ENCODE measurements at regions not wholly inside any gene's neighbourhood (a gene's known extent, or its start where the extent isn't known, plus 50 kb on each side); places are given as distances from the start of the nearest gene placed in this dataset.

DNA sequence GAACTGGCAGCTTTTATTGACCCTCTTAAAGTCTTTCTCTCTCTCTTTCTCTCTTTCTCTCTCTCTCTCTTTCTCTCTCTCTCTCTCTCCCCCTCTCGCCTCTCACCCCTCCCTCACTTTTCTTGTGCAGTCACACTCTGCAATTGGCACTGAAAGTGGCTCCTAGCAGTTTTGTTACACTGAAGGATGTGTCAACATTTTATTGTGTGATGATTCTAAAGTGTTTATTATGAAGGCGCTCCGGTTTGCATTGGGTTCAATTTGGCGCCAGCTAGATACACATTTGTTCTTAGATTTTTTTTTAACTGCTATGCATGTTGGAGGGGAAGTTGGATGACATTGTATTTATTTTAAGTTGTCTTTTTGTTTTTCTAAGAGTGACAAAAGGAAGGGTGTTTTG, 64.0 kb upstream of the CHRM3 start:
- DNase-seq (ENCODE audit: low read depth in 2 of 2) = no peak

DNA sequence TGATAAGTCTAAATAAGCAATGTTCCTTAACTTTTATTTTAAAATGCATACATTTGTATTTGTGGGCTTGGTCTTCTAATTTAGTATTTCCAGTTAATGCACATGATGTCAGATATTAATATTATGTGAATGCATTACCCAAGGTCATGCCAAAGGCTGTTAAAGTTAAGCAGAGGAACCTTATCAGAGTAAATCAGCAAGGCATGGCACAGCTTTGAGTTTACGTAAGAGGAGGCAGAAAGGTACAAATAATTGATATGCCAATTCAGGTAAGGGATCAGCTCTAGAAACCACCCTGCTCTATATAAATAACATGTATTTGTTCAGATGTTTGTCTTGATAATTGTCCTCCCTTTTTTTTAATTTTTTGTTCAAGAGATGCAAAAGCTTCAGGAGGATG, 64.5 kb upstream of the CHRM3 start:
- DNase-seq (ENCODE audit: low read depth in 2 of 2) = no peak

- DNase-seq (ENCODE audit: low read depth in 2 of 2) = no peak
These were observed 68.4 kb upstream of the CHRM3 start for GRCh38 chr1:239317948-239318347.

DNA sequence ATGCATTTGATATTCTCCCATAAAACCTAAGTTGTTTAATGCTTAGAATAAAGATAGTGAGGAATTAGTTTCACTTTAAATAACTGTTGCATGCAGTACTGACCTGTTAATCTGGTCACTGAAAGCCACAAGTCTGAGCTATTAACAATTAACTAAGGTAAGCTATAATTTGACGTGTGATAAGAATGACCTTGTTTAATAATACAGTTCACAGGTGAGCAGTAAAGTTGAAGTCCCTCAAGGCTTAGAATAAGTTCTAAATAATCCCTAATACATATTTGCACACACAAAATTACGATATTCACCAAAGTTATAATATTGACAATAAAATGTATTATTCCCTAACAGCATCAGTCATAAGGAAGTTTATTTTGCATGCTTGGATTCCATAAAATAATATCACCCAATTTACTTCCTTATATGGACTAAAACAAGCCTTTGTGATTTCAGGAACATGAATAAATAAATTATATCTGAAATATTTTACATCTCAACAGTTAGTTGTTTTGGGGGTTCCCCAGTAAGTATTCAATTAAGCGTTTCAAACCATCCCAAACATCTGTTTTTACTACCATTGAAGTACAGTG, 70.6 kb upstream of the CHRM3 start:
- DNase-seq (ENCODE audit: low read depth in 2 of 2) = no peak

DNA sequence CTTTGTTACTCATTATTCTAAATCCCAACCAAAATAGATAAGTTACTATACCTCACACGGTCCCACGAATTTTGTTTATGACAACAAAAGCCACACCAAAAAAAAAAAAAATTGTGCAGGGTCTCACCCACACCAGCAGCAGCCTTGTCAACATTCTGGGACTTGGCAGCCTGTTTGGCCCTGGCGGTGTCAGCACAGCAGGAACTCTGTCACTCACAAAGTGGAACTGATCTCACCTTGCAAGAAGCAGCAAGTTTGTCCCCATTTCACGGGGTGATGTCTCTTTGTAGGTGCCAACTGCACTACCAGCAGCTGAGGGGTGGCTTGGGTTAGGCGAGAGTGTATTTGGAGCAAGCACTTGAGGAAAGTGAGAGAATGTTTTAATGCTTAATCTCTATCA, 75.0 kb upstream of the CHRM3 start:
- no peak for DNase-seq (ENCODE audit: low read depth in 2 of 2)

GRCh38 chr1:239308701-239309333, 77.6 kb upstream of the CHRM3 start:
- DNase-seq (ENCODE audit: low read depth in 2 of 2) = no peak

- DNase-seq (ENCODE audit: low read depth in 2 of 2) = no peak
These were observed 78.5 kb upstream of the CHRM3 start for GRCh38 chr1:239307886-239308285.

GRCh38 chr1:239306426-239306825, 79.9 kb upstream of the CHRM3 start:
- no peak for DNase-seq (ENCODE audit: low read depth in 2 of 2)

DNA sequence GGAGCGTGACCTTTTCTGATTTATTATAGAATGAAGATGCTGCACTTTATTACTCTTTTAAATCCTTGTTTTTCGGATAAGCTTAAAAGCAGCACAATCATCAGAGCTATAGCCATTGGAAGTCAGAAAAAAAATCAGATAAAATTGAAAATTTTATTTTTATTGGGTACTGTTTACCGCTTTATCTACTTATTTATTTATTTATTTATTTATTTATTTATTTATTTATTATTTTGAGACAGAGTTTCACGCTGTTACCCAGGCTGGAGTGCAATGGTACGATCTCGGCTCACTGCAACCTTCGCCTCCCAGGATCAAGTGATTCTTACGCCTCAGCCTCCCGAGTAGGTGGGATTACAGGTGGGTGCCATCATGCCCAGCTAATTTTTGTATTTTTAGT, 83.1 kb upstream of the CHRM3 start:
- DNase-seq (ENCODE audit: low read depth in 2 of 2) = no peak

- DNase-seq (ENCODE audit: low read depth in 2 of 2) = no peak
These were observed 83.7 kb upstream of the CHRM3 start for GRCh38 chr1:239302696-239303095.

GRCh38 chr1:239301251-239301650, 85.1 kb upstream of the CHRM3 start:
- no peak for DNase-seq (ENCODE audit: low read depth in 2 of 2)

GRCh38 chr1:239297910-239298309, 88.5 kb upstream of the CHRM3 start:
- DNase-seq (ENCODE audit: low read depth in 2 of 2) = no peak

- DNase-seq (ENCODE audit: low read depth in 2 of 2) = no peak
These were observed 92.8 kb upstream of the CHRM3 start for GRCh38 chr1:239293350-239294110.

GRCh38 chr1:239288820-239289554, 97.4 kb upstream of the CHRM3 start:
- no peak for DNase-seq (ENCODE audit: low read depth in 2 of 2)

DNA sequence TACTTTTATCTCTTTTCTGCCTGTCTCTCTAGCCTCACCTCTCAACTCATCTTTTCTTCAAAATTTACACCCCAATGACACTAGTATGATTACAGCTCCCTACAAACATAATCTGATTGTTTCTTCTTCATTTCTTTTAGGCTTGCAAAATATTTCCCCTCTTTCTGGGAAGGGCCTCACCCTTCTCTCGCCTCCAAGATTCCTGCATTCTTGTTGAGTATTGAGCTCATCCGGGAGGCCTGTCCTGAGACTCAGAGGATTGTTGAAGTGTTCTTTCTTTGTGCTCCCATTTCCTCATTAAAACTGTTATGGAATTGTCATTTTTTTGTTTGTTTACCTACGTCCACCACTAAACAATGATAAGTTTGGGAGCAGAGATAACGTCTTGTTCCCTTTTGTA, 99.1 kb upstream of the CHRM3 start:
- no peak for DNase-seq (ENCODE audit: low read depth in 2 of 2)

- no peak for DNase-seq (ENCODE audit: low read depth in 2 of 2)
These were observed 103.2 kb upstream of the CHRM3 start for GRCh38 chr1:239283216-239283615.

DNA sequence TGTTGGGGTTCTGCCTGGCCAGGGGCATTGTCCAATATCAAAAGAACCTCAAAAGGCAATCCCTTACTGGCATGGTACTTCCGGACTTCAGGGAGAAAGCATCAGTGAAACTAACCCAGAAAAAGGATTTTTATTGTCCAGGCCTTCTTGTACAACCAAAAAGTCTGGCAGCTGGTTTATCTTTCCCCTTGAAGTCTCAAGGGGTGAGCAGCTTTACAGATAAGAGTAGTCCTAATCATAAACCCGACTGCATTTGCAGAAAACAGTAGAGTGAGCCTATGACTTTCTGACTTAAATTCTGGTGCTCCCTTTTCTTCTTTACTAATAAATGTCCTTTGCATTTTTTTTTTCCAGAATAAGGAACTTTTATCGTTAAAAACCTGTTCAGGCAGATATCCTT, 104.0 kb upstream of the CHRM3 start:
- no peak for DNase-seq (ENCODE audit: low read depth in 2 of 2)

DNA sequence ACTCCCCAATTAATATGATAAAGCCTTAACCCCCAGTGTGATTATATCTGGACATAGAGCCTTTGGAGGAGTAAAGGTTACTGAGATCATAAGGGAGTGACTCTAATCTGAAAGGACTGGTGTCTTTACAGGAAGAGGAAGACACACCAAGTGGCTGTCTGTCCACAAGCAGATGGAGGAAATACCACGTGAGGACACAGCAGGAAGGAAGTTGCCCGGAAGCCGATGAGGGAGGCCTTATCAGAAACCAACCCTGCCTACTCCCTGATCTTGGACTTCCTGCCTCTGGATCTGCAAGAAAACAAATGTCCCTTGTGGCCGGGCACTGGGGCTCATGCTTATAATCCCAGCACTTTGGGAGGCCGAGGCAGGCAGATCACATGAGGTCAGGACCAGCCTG, 110.3 kb upstream of the CHRM3 start:
- no peak for DNase-seq (ENCODE audit: low read depth in 2 of 2)

GRCh38 chr1:239274242-239274830, 112.0 kb upstream of the CHRM3 start:
- DNase-seq (ENCODE audit: low read depth in 2 of 2) = no peak

GRCh38 chr1:239270509-239270908, 115.9 kb upstream of the CHRM3 start:
- DNase-seq (ENCODE audit: low read depth in 2 of 2) = no peak

- no peak for DNase-seq (ENCODE audit: low read depth in 2 of 2)
These were observed 116.7 kb upstream of the CHRM3 start for GRCh38 chr1:239269706-239270105.

GRCh38 chr1:239268941-239269340, 117.4 kb upstream of the CHRM3 start:
- no peak for DNase-seq (ENCODE audit: low read depth in 2 of 2)

Data from lung microvascular endothelial cell (primary cell).